Fibroblast of gingiva (primary cell): ENCODE measurements at regions not wholly inside any gene's neighbourhood (a gene's known extent, or its start where the extent isn't known, plus 50 kb on each side); places are given as distances from the start of the nearest gene placed in this dataset.

Source experiments
- DNase-seq: peaks from one replicate; pipeline ENCODE4 v3.0.0-alpha.2; 2011; ENCODE audit warnings: low read depth

DNA sequence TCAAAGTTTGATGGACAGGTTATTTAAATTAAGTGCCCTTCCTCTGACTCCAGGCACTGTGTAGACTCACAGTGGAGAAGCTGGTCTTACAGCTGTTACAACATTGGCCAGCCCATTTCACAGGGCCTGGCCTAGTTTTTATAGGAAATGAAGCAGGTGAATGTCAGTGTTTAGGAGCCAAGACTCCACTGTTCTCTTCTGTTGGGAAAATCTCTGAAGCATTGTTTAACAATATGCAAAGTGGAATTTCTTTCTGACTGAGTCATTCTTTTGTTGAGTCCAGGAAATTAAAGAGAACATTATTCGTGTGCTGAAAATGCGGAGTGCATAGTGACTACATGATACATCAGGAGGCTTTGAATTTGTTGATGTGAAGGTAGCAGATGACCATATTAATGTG, 64.7 kb downstream of the ARRDC4 start:
- peak; percentile 3 for DNase-seq

DNA sequence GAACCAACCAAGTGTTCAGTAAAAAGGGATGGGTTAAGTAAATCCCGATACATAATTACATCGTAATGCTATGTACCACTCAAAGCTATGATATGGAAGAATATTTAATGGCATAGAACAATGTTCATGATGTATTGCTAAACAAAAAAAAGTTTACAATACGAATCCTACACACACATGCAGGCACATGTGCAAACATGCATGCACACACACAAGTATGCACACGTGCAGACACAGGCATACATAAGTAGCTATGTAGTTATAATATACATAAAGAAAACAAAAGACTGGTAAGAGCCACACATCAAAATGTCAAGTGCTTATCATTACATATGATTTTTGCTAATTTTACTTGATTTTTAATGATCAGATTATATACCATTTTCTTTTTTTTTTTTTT, 74.2 kb downstream of the ARRDC4 start:
- DNase-seq, result no peak

DNA sequence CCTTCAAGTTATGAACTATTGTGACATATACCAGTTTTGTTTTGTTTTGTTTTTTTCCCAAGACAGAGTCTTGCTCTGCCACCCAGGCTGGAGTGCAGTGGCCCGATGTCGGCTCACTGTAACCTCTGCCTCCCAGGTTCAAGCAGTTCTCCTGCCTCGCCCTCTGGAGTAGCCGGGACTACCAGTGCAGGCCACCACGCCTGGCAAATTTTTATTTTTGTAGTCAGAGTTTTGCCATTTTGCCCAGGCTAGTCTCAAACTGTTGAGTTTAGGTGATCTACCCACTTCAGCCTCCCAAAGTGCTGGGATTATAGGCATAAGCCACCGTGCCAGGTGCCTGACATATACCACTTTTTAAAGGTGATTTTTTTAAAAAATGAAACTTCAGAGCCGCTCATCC, 74.6 kb downstream of the ARRDC4 start:
- no peak for DNase-seq

DNA sequence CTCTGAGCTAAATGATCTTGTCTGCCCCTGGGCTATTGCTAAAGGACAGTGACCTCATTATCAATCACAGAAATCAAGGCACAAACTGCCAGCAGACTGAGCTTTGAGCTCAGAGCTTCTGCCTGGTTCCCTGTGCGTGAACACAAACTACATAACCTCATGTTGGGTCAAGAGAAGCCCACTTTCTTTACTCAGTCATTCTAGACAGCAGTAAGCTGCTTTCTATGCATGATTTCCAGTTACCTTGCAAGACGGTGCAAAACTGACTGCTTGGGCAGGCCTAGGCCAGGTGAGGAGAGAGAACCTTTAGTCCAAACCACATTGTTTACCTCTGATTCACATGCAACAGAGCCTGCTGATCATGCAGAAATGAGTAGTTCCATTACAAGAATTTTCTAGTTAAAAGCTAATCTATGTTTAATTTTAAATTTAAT, 75.1 kb downstream of the ARRDC4 start:
- DNase-seq, result no peak

DNA sequence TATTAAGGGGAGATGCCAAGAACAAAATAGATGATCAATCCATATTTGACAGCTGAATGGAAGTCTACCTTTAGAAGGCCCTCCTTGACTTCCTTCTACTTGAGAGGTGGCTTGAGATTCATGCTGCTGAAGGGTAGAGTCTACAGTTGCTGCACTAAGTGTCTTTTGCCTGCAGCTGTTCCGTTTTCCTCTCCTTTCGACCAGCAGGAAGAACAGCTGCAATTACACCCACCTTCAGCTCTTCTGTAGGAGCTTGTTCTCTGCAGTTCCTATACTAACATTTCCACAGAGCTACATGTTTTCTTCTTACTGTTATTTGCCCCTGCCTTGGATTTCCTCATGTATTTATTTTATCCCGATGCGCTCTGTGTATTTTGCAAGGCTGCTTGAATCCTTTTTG, 79.1 kb downstream of the ARRDC4 start:
- no peak for DNase-seq

DNA sequence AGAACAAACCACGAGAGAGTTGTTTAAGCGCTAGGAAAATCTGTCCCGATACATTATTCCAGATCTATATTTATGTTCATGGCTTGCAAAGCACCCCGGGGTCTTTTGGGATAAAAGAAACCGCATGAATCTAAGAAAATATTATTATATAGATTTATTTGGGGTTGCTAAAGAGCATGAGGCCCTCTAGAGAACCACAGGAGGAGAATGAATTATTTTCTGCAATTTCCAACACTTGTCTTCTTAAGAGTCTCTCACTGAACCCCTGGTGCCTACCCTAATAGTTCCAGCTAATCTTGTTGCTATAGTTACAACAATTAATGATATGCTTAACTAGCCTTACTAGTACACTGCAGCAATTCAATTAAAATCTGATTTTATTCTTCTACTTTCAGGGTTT, 79.6 kb downstream of the ARRDC4 start:
- no peak for DNase-seq

DNA sequence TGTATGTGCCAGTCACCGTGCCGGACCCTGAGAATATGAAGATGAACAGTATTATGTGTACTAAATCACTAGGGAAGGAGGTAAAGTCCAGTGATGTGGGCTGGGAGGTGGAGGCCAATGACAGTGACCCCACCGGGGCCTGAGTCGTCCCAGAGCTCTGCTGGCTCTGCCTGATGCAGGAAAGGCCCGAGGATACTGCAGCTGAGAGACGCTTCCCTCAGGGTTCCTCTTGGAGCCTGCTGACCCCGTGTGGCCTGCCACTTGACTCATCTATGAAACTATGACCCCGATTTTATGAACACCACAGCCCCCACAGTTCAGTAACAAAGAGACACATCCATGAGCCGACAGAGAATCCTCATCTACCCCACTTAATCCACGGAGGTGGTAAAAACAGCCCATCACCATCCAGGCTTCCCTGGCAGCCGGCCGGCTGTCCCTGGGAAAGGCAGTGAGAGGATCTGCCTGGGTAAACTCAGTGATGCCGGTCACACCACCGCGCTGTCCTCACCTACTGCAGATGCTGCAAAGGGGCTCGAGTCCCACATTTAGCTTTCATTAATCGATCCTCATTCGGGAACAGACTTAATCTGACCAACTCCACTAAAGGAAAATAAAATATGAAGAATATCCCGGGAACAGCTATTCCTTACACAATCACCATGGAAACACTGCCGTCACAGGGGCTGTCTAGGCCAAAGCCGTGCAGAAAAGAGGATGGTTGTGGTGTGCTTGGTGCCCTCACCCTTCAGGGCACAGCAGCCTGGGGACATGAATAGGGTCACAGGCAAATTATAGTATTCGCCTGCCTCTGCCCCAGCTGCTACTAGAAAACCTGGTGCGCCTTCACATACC, 82.9 kb downstream of the ARRDC4 start:
- no peak for DNase-seq

DNA sequence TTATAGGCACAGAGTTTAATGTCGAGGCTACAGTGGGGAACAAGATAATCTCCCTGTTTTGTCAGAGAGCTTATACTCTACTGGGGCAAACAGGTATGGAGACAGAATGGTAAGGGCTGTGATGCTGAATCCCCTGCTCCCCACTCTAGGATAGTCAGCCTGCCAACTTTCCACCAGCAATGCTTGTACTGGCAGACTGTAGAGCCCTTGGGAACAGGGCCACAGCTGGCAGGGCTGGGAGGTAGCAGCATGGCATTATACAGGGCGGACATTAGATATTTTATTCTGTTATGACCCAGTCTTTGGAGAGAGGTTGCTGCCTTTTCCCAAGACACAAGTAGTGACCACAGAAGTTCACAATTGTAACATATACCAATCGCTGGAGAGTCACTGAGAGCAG, 91.2 kb downstream of the ARRDC4 start:
- no peak for DNase-seq

DNA sequence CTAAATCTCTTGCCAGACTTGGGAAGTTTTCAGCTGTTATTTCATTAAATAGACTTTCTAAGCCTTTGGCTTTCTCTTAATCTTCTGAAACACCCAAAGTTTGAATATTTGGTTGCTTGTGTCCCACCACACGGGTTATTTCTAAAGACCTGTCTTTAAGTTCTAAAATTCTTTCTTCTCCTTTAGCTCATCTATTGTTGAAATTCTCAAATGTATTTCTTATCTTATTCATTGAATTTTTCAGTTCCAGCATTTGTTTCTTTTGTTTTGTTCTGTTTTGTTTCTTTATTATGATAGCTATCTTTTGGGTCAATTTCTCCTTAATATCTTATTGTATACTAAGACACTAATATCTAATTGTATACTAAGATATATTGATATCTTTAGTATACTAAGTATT, 97.0 kb downstream of the ARRDC4 start:
- DNase-seq, result no peak

DNA sequence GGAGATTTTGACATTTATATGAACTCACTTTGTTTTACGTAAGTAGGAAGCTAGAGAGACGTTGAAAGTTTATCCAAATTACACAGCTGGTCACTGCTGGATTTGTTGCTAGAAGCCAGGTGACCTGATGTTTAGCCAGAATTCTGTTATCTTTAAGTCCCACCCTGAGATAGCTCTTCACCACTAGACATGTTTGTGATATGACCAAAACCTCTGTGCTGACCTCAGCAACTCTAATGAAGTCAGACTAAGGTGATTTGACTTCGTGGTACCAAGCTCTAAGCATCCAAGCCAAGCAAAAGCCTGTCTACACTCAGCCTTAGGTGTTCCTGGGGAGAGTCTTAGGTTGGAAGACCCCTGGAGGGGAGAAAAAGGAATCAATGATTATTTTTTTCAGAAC, 102.4 kb downstream of the ARRDC4 start:
- no peak for DNase-seq

DNA sequence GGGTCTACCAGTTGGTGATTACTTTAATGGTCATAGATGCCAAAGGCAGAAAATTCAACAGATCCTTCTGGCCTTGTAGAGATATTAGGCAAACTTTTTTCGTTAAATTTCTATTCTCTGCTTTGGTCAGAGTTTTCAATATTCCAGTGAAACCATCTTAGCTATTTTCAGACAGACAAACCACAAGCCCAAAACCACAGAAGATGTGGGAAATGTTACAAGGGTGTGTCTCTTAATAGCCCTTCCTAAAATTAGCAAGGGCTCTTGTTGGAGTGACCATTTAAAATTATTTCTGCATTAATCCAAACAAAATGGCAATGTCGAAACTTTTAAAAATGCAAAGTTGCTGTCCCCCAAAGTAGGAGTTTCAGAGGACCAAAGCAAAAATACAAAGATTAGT, 102.8 kb downstream of the ARRDC4 start:
- no peak for DNase-seq

DNA sequence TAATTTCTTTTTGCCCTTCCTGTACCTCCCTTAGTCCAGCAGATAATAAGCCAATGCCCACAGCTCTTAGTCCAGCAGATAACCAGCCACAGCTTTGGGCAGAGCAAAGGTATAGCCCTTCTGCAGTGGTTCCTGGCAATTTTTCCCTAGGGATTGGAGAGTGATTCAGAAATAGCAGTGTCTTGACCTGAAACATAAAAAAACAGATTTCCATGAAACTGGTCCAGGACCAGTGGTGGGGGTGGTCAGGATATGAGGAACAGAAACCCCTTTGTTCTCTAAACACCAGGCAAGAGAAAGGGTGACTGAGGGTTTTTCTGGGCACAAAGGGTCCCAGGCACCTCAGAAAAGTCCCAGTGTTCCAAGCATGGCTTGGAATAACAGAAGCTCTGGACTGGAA, 103.4 kb downstream of the ARRDC4 start:
- DNase-seq, result no peak

DNA sequence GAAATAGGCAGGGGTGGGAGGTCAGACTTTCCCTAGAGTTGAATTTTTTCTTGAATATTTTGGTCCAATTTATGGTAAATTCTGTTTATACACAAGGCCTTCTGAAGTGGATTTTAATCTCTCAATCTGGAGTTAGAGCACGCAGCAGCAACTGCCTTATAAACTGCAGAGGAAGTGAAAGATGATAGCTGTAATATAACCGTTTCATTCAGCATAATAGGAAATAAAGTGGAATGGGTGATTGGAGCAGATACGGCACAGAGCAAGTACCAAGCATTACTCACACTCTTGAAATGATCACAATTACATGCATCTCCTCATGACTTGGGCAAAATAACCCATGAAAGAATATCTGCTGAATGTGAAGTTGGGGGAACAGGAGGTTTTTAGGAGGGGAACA, 106.8 kb downstream of the ARRDC4 start:
- DNase-seq, result peak; percentile 34

DNA sequence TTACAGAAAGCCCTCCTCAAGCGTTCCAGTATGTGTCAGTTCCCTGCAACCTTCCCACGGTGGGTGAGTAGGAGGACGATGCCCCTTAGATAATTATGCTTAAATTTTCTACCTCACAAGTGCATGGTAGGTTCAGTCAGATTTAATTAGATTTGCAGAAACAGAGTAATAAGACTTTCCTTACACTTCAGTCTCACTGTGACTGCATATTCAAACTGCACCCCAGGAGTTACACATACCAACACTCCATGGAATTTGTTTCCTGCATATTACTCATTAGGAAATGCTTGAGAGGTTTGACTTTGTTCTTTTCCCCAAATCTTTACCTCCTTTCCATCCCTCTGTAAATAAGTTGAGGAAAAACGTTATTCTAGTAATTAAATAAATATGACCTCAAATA, 108.8 kb downstream of the ARRDC4 start:
- DNase-seq, result no peak

DNA sequence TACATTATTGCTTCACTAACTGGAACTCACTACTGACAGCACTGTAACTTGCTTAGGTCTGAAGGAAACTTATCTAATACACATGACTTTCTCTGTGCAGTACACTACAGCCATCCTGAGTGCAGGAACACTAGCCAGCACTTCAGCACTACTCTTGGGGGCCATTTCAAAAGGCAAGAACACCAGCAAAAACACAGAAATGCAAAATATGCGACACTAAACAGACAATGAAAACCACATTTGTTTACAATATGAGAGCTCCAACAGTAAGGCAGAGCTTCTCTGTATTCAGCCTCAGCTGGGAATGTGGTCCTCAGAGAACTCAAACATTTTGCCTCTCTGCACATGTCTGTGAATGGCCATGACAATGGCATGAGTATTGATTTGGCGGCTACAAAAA, 109.6 kb downstream of the ARRDC4 start:
- peak; percentile 34 for DNase-seq

DNA sequence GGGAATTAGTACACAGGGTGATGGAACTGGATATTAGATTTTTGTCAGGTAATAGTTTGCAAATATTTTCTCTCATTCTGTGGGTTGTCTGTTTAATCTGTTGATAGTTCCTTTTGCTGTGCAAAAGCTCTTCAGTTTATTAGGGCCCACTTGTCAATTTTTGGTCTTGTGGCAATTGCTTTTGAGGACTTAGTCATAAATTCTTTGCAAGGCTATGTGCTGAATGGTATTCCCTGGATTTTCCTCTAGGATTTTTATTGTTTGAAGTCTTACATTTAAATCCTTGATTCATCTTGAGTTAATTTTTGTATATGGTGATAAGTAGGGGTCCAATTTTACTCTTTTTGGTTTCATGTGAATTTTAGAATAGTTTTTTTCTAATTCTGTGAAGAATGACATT, 111.3 kb downstream of the ARRDC4 start:
- no peak for DNase-seq

DNA sequence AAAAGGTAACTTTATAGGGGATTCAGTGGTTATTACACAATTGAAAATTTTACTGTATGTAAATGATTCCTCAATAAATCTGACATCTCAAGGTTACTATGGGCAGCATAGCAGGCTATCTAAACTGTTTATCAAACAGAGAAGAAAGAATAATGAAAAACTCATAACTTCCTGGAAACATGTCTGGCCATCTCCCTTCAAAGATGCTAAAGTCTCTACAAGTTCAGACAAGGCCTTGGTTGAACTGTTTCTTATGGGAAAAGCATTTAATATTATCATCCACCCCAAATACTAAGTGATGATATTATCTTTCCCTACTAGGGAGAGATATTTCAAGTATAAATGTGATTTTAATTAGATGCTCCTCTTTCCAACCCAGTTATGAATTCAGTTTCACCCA, 114.9 kb downstream of the ARRDC4 start:
- no peak for DNase-seq

DNA sequence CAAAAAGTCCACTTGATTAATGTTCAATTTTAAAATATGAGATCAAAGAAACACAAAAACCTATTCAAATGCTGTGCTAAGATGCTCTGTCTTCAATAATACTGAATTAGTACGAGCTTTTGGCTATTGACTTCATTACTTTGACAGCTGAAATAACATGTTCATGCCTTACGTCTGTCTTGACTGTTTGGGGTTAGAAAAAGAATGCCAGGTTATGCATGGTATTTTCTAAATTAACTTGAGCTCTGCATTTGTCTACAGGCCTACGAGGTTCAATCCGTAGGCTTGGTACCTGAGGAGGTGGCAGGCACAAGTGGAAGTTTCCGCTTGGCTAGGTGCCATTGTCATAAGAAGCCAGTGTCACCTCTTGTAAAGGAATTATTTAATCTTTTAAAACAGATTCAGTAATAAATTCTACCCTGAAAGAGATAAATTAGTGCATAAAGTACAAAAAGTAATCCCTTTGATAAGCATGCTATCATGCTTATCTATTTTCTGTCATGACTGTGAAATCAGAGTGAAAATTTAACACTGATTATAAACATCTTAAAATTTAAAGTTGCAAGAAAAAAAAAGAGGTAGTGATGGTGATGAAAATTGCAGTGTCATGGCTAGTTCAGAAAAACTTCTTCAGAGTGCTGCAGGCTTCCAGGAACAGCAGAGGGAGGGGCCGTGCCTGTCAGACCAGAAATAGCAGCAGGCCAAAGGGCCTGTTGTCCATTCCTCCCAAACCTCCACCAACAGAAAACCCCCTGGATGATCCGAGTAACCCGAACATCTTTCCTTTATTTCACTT, 115.7 kb downstream of the ARRDC4 start:
- peak; percentile 54 for DNase-seq

DNA sequence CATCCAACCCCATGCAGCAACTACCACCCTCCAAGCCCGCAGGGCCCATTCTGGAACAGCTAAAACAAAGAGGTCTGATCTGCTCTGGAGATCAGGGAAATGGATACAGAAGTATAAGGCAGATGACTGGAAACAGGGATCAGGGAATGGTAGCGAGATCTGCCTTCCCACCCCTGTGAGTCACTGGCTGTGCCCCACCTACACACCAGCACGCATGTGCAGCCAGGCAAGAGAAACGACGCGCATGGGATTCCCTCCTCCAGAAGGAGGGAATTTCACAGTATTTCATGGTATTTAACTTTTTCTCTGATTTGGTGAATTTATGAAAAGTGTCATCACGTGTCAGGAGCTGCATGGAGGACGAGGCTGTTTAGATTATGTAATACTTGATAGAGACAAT, 116.7 kb downstream of the ARRDC4 start:
- DNase-seq, result no peak

DNA sequence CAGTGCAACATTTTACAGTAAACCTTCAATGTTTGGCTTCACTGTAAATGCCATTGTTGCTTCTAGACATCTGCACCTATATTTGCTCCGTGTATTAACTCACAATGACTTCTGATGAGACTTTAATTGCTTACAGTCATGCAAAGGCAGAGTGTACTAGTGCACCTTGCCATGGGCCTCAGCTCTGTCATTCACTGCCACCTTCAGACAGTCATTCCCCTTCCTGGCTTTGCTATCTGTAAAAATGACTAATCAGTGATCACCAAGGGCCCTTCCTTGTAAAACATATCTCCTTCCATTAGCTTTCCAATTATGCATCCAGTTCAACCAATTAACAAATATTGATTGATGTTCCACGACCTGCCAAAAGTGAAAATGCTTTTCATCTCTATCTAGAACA, 120.3 kb downstream of the ARRDC4 start:
- DNase-seq, result no peak

DNA sequence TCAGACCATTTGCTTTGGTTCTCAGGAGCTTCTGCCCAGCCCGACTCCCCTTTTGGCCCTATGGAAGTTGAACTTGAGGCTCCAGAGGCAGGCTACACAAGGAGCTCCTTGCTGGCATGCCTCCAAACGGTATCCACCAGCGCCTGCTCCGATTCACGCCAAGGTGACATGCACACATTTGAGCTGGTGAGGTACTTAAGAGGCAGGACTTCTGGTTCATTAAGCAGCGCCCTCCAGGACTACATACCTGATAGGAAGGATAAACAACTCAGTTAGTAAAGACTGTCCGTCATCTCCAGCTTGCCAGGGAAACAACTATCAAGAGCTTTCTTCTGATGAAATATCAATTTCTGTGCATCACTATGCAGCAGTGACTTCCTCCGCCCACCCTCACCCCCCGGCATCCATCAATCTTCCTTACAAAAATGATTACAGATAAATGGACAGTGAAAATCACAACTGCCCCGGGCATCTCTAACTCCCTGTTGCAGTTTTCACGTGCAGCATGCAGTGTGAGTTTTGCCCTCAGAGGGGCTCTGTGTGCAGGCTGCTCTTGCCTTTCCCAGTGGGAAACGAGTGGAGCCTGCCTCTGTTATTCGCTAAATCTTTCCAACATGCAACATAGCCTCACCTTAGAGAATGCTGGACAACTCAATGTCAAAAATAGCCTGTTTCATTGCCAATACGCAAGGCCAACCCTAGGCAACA, 122.9 kb downstream of the ARRDC4 start:
- no peak for DNase-seq

DNA sequence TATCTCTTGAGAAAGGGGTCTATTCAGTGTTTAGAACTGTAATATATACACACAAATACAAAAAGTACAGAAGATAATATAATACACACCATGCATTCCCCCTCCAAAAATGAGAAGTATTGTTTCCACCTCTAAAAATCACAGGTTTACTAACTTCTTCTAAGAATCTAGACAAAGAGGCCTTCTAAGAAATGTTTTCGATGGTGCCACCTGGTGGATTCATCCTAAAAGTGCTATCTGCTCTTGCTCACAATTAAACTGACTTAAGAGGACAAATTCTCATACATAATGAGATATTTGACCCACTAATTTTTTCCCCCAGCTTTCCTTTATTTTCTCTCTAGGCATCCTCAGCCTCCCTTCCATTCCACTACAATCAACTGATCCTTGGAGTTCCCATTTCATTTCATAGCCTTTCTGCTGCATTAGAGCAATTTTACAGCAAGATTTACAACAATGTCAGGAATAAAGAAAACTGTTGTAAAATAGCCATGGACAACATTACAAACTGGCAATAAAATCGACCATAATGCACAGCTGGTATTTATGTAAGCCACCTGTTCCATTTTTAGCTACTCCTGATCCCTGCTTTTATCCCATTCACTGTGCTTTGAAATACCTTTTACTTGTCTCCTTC, 124.6 kb downstream of the ARRDC4 start:
- DNase-seq, result peak; percentile 57
